ENCODE measurements at regions not wholly inside any gene's neighbourhood (a gene's known extent, or its start where the extent isn't known, plus 50 kb on each side); places are given as distances from the start of the nearest gene placed in this dataset.

DNA sequence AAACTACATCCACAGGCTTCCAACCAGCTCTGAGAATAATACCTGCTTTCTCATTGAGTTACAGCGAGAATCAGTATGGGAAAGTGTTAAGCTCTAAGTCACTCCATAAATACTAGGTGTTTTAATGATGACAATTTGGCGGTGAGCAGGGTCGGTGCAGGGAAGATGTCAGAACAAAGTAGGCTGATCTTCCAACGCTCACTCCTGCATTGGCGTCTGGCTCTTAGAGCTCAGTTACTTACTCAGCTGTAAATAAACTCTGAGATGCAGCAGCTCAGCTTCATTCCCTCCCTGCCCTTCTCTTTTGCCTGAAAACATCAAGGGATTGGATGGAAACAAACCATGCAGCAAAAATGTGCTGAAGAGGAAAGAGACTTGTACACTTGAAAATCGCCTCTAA, 102.5 kb upstream of the SPACA1 start:
- TF ChIP-seq, protein P1, sequence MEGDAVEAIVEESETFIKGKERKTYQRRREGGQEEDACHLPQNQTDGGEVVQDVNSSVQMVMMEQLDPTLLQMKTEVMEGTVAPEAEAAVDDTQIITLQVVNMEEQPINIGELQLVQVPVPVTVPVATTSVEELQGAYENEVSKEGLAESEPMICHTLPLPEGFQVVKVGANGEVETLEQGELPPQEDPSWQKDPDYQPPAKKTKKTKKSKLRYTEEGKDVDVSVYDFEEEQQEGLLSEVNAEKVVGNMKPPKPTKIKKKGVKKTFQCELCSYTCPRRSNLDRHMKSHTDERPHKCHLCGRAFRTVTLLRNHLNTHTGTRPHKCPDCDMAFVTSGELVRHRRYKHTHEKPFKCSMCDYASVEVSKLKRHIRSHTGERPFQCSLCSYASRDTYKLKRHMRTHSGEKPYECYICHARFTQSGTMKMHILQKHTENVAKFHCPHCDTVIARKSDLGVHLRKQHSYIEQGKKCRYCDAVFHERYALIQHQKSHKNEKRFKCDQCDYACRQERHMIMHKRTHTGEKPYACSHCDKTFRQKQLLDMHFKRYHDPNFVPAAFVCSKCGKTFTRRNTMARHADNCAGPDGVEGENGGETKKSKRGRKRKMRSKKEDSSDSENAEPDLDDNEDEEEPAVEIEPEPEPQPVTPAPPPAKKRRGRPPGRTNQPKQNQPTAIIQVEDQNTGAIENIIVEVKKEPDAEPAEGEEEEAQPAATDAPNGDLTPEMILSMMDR (IDR thresholded peaks at IDR 0.05), result no peak
- H3K27ac ChIP-seq, result no peak overlapping the region
- peaks cover 0 to 9% (median 0%) of the 10 kb centered on the region in 7 donors for H3K27me3 ChIP-seq
- H3K4me1 ChIP-seq, result peaks cover 0 to 15% (median 9%) of the 10 kb centered on the region in 9 donors
- ATAC-seq (no peak), DNase-seq (no peak)
- no peaks in the 10 kb centered on the region for H3K36me3 ChIP-seq
- 67 to 71% methylated on average over 6 of the region's 6 CpGs for WGBS, 2 donors
- intact Hi-C loops (cut with DNase I), result no loop called here
- H3K9me3 ChIP-seq, result no peaks in the 10 kb centered on the region
- H3K4me3 ChIP-seq, result no peak overlapping the region

DNA sequence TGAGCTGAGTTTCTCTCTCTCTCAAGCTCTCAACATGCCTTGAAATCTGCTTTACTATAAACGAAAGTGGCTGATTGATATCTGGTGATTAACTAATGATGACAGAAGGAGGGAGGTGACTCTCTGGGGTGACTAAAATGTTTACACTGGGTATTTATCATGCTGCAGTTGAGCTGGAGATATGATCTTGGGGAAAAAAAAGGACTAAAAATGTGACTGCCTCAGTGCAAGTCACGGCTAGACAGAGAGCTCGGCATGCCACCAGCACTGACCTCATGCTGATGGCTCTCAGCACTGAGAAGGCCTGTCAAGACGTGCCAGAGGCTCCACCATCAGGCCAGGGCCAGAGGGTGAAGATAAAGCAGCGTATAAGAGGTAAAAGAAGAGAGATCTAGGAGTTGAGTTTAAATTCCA, 103.1 kb upstream of the SPACA1 start:
- peak; percentile 93 to 100 (median 98) for ATAC-seq
- TF ChIP-seq, protein P1 (IDR thresholded peaks at IDR 0.05), result peak in 3 of 9 donors; percentile 53 to 56 (median 55)
- Histone ChIP-seq H3K36me3 (no peaks in the 10 kb centered on the region), H3K4me3 (no peak overlapping the region), H3K4me1 (peaks cover 0 to 15% (median 9%) of the 10 kb centered on the region in 9 donors), H3K27me3 (peaks cover 0 to 9% (median 0%) of the 10 kb centered on the region in 7 donors), H3K9me3 (no peaks in the 10 kb centered on the region), H3K27ac (peak overlapping the region in 4 of 10 donors; percentile 16 to 54 (median 22))
- intact Hi-C loops (cut with DNase I), result no loop called here
- 5 to 9% methylated on average over 5 of the region's 5 CpGs for WGBS, 2 donors
- DNase-seq, result peak; percentile 71 to 72

DNA sequence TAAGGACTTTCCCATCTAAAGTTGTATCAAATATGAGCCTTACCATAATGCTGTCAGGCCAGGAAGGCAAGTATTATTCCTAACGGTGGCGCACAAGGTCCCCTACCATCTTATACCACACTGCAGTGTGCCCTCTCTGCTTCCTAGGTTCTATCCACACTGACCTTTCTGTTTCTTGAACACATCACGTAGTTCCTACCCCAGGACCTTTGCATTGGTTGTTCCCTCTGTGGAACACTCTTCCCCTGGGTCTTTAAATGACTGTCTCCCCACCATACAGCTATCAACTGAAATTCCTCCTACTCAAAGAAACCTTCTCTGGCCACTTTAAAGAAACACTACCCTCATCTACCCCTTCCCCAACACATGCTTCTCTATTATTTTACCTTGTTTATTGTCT, 104.5 kb upstream of the SPACA1 start:
- TF ChIP-seq, protein P1 (IDR thresholded peaks at IDR 0.05), result no peak
- no peak for ATAC-seq
- WGBS, 2 donors, result 82 to 90% methylated on average over 3 of the region's 3 CpGs

DNA sequence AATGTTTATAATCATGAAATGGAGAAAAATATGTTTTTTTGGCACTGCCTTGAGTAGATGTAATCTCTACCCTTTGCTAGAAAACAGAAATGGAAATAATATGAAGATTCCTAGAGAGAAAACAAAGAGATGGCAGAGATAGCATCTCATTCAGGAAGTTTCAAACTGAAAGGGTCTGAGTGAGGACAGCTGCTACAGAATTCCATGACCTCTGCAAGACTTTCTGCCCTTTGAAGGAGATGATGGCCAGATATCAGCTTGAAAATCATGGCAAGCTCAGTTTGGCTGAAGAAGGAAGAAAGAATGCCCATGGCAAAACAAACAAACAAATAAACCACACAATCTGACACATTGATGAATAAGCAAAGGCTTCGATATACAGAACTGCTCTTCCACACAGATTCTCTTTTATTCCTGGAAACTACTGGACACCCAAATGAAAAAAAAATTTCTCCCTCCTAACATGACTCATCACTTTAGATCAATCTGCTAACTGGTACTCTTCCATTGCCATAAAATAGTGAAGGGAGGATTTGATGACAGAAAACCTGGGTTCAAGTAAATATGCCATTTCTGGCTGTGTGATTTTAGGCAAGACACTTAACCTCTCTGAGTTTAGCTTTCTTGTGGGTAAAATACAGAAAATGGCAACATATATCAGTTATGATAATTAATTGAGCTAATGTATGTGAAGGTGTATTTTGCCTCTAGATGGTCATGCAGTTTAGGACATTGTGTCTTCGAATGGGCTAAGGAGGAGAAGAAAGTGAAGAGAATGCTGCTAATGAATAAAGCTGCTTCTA, 105.9 kb upstream of the SPACA1 start:
- 76 to 87% methylated on average over 2 of the region's 2 CpGs for WGBS, 2 donors
- Histone ChIP-seq H3K36me3 (no peaks in the 10 kb centered on the region), H3K9me3 (no peaks in the 10 kb centered on the region), H3K27ac (no peak overlapping the region), H3K27me3 (peaks cover 0 to 9% (median 0%) of the 10 kb centered on the region in 7 donors), H3K4me3 (no peak overlapping the region), H3K4me1 (peaks cover 0 to 15% (median 9%) of the 10 kb centered on the region in 9 donors)
- intact Hi-C loops (cut with DNase I), result no loop called here
- ATAC-seq, result no peak
- TF ChIP-seq, protein P1 (IDR thresholded peaks at IDR 0.05), result no peak
- no peak for DNase-seq

More for the DNA sequence above, 104.5 kb upstream of the SPACA1 start:
- no peaks in the 10 kb centered on the region for H3K36me3 ChIP-seq
- intact Hi-C loops (cut with DNase I), result no loop called here
- no peak overlapping the region for H3K4me3 ChIP-seq
- H3K4me1 ChIP-seq, result peaks cover 0 to 15% (median 9%) of the 10 kb centered on the region in 9 donors
- H3K9me3 ChIP-seq, result no peaks in the 10 kb centered on the region
- no peak overlapping the region for H3K27ac ChIP-seq
- H3K27me3 ChIP-seq, result peaks cover 0 to 9% (median 0%) of the 10 kb centered on the region in 7 donors
- DNase-seq, result no peak

Data from heart right ventricle (tissue), 16 donors.